Lung (tissue), 11 donors: ENCODE measurements at regions not wholly inside any gene's neighbourhood (a gene's known extent, or its start where the extent isn't known, plus 50 kb on each side); places are given as distances from the start of the nearest gene placed in this dataset.

Source experiments
- ATAC-seq: fragments of 200-7000 bp; cut with Tn5 transposase; one replicate; pipeline ENCODE4 v1.9.1; 2020; ENCODE audit warnings: moderate number of reproducible peaks; ENCODE audit not compliant: insufficient read depth, low FRiP score
- DNase-seq, 3 donors: peaks; one replicate each; pipeline ENCODE4 v3.0.0-alpha.2; 2013 to 2017
- H3K27ac ChIP-seq, 2 donors: one replicate each; pipeline ENCODE4 v1.5.1; 2013; ENCODE audit warnings: mild to moderate bottlenecking in 2 of 2, moderate library complexity in 2 of 2, control low read depth in 1 of 2, inconsistent platforms in 1 of 2, low read depth in 1 of 2, low read length in 1 of 2
- H3K27me3 ChIP-seq, 3 donors: one replicate each; pipeline ENCODE4 v1.5.1; 2013; ENCODE audit warnings: low read length in 2 of 3; ENCODE audit not compliant: control insufficient read depth in 3 of 3, insufficient read depth in 3 of 3
- H3K36me3 ChIP-seq, 4 donors: one replicate each; pipeline ENCODE4 v1.5.1; 2013; ENCODE audit warnings: low read length in 4 of 4, mild to moderate bottlenecking in 1 of 4, moderate library complexity in 1 of 4; ENCODE audit not compliant: control insufficient read depth in 4 of 4, insufficient read depth in 4 of 4
- H3K4me1 ChIP-seq, 5 donors: one replicate each; pipeline ENCODE4 v1.5.1; 2013; ENCODE audit warnings: low read length in 5 of 5, mild to moderate bottlenecking in 2 of 5, moderate library complexity in 1 of 5; ENCODE audit not compliant: control insufficient read depth in 5 of 5, insufficient read depth in 5 of 5
- H3K4me3 ChIP-seq: one replicate; pipeline ENCODE4 v1.5.1; 2013; ENCODE audit warnings: mild to moderate bottlenecking, control low read depth, moderate library complexity
- H3K9ac ChIP-seq, 2 donors: one replicate each; pipeline ENCODE4 v1.5.1; 2013; ENCODE audit warnings: low read length in 2 of 2, control low read depth in 1 of 2; ENCODE audit not compliant: insufficient read depth in 1 of 2
- H3K9me3 ChIP-seq, 4 donors: one replicate each; pipeline ENCODE4 v1.5.1; 2013; ENCODE audit warnings: low read length in 3 of 4, mild to moderate bottlenecking in 1 of 4, moderate library complexity in 1 of 4; ENCODE audit not compliant: control insufficient read depth in 4 of 4, insufficient read depth in 3 of 4
- CTCF ChIP-seq: IDR thresholded peaks from 2 replicates; pipeline ENCODE4 v1.5.1; 2012; ENCODE audit warnings: mild to moderate bottlenecking; ENCODE audit errors: control extremely low read depth, extremely low read depth
- WGBS, 2 donors: extraction: QIAGEN DNeasy Blood & Tissue Kit; methylation state at CpG; one replicate each; pipeline ENCODE4 v1.1.7; 2013; 5-methylcytosine and 5-hydroxymethylcytosine counted together
- donor health status: control.
- donor health status: control.
- donor health status: Bipolar disorder and iron deficiency.
- donor health status: healthy.
- donor health status: DM: yes; HTN: yes; CAD: no.

GRCh38 chrX:115940348-115940747 lies 230.2 kb upstream of the AGTR2 start:
- Histone ChIP-seq H3K9me3 (peaks cover 0 to 4% (median 0%) of the 10 kb centered on the region in 4 donors), H3K36me3 (no peaks in the 10 kb centered on the region), H3K4me1 (peaks cover 0 to 2% (median 0%) of the 10 kb centered on the region in 5 donors), H3K9ac (no peak overlapping the region), H3K4me3 (no peak overlapping the region), H3K27me3 (peaks cover 0 to 41% (median 24%) of the 10 kb centered on the region in 3 donors), H3K27ac (no peak overlapping the region)
- TF ChIP-seq CTCF = no peak
- DNase-seq (no peak), ATAC-seq (no peak)
- WGBS, 2 donors = 74 to 82% methylated on average over 2 of the region's 2 CpGs

GRCh38 chrX:115940888-115941332 lies 229.6 kb upstream of the AGTR2 start:
- Histone ChIP-seq H3K4me3 (no peak overlapping the region), H3K4me1 (peaks cover 0 to 2% (median 0%) of the 10 kb centered on the region in 5 donors), H3K27ac (no peak overlapping the region), H3K27me3 (peaks cover 0 to 36% (median 20%) of the 10 kb centered on the region in 3 donors), H3K36me3 (no peaks in the 10 kb centered on the region), H3K9me3 (peaks cover 0 to 4% (median 0%) of the 10 kb centered on the region in 4 donors), H3K9ac (peak overlapping the region in 1 of 2 donors; percentile 40)
- ATAC-seq (peak; percentile 84), DNase-seq (peak; percentile 60 to 95 (median 88))
- peak; percentile 57 for TF ChIP-seq CTCF
- WGBS, 2 donors = 40 to 75% methylated on average over 7 of the region's 7 CpGs

GRCh38 chrX:115941388-115941787 lies 229.2 kb upstream of the AGTR2 start:
- DNase-seq = no peak
- 70 to 74% methylated on average over 3 of the region's 3 CpGs for WGBS, 2 donors
- no peak overlapping the region for H3K4me3 ChIP-seq
- H3K9ac ChIP-seq = no peak overlapping the region
- H3K27me3 ChIP-seq = peaks cover 0 to 32% (median 15%) of the 10 kb centered on the region in 3 donors
- no peak for TF ChIP-seq CTCF
- H3K27ac ChIP-seq = no peak overlapping the region
- peaks cover 0 to 4% (median 0%) of the 10 kb centered on the region in 4 donors for H3K9me3 ChIP-seq
- H3K4me1 ChIP-seq = peaks cover 0 to 2% (median 0%) of the 10 kb centered on the region in 5 donors
- ATAC-seq = no peak
- H3K36me3 ChIP-seq = no peaks in the 10 kb centered on the region

GRCh38 chrX:115946059-115946458 lies 224.5 kb upstream of the AGTR2 start:
- WGBS, 2 donors = 89 to 96% methylated on average over 16 of the region's 16 CpGs
- H3K27ac ChIP-seq = no peak overlapping the region
- peaks cover 0 to 4% (median 0%) of the 10 kb centered on the region in 4 donors for H3K9me3 ChIP-seq
- no peak for TF ChIP-seq CTCF
- H3K9ac ChIP-seq = no peak overlapping the region
- H3K4me1 ChIP-seq = no peaks in the 10 kb centered on the region
- H3K36me3 ChIP-seq = no peaks in the 10 kb centered on the region
- H3K27me3 ChIP-seq = peaks cover 0 to 28% (median 3%) of the 10 kb centered on the region in 3 donors
- no peak for DNase-seq
- H3K4me3 ChIP-seq = no peak overlapping the region
- no peak for ATAC-seq
